H1 (cell line): ENCODE measurements at regions not wholly inside any gene's neighbourhood (a gene's known extent, or its start where the extent isn't known, plus 50 kb on each side); places are given as distances from the start of the nearest gene placed in this dataset.

Source experiments
- ASH2L ChIP-seq: fragments of 200-600, 300-600 bp; sonication (generic); IDR thresholded peaks from one replicate; pipeline ENCODE4 v1.7.1; 2017; ENCODE audit warnings: low read length
- BCL11A ChIP-seq, 2 experiments: IDR thresholded peaks; one replicate each; pipeline ENCODE4 v1.6.1; 2011; ENCODE audit warnings: low read depth in 2 of 2, low read length in 2 of 2, mild to moderate bottlenecking in 2 of 2
- FOSL1 ChIP-seq: IDR thresholded peaks from 2 replicates; pipeline ENCODE4 v1.6.1; 2011; ENCODE audit warnings: mild to moderate bottlenecking, low read depth, low read length, moderate library complexity; ENCODE audit not compliant: insufficient read depth
- JUN ChIP-seq: IDR thresholded peaks from 2 replicates; pipeline ENCODE4 v1.6.1; 2011; ENCODE audit warnings: low read depth, mild to moderate bottlenecking, improper control_type of control experiment, low read length
- POLR2AphosphoS5 ChIP-seq: IDR thresholded peaks from 2 replicates; pipeline ENCODE4 v1.6.1; 2011; ENCODE audit warnings: low read depth, low read length
- SP1 ChIP-seq: IDR thresholded peaks from 2 replicates; pipeline ENCODE4 v1.6.1; 2011; ENCODE audit warnings: low read depth, low read length
- SUZ12 ChIP-seq: fragments of 200-600 bp; sonication (generic); IDR thresholded peaks from 2 replicates; pipeline ENCODE4 v1.6.1; 2012; ENCODE audit warnings: mild to moderate bottlenecking, inconsistent platforms, low read length, moderate library complexity, mixed read lengths
- TBP ChIP-seq: IDR thresholded peaks from 2 replicates; pipeline ENCODE4 v1.6.1; 2011; ENCODE audit warnings: low read depth, low read length, improper control_type of control experiment
- ZNF274 ChIP-seq: IDR thresholded peaks from 2 replicates; pipeline ENCODE4 v1.7.0; 2012; ENCODE audit warnings: low read length, borderline replicate concordance; ENCODE audit errors: extremely low read depth

GRCh38 chr1:187763976-187764375 is 935.2 kb downstream of the PLA2G4A start (continued):
- no peak for TF ChIP-seq TBP
- no peak for TF ChIP-seq ASH2L
- no peak for TF ChIP-seq JUN
- TF ChIP-seq SP1 = no peak
- no peak for TF ChIP-seq POLR2AphosphoS5
- no peak for TF ChIP-seq ZNF274
- no peak for TF ChIP-seq SUZ12
- no peak for TF ChIP-seq FOSL1
- TF ChIP-seq BCL11A (IDR thresholded peaks at IDR 0.05; ENCODE audit: low read depth in 2 of 2, low read length in 2 of 2) = no peak
